Endothelial cell (in vitro differentiated cells): ENCODE measurements at regions not wholly inside any gene's neighbourhood (a gene's known extent, or its start where the extent isn't known, plus 50 kb on each side); places are given as distances from the start of the nearest gene placed in this dataset.

ENCODE experiments used
- DNase-seq: peaks from one replicate; pipeline ENCODE4 v3.0.0; 2021; ENCODE audit warnings: low spot score
- H3K27ac Mint-ChIP-seq: one replicate; pipeline ENCODE4 v1.8.0; 2021; ENCODE audit warnings: mixed read lengths, inconsistent platforms; ENCODE audit not compliant: unreplicated experiment
- H3K27me3 Mint-ChIP-seq: one replicate; pipeline ENCODE4 v1.8.0; 2021; ENCODE audit warnings: mild to moderate bottlenecking, moderate library complexity, mixed read lengths, inconsistent platforms; ENCODE audit not compliant: unreplicated experiment
- H3K36me3 Mint-ChIP-seq: one replicate; pipeline ENCODE4 v1.8.0; 2021; ENCODE audit warnings: mild to moderate bottlenecking, low read depth, mixed read lengths, inconsistent platforms; ENCODE audit not compliant: unreplicated experiment
- H3K4me1 Mint-ChIP-seq: one replicate; pipeline ENCODE4 v1.8.0; 2021; ENCODE audit warnings: mild to moderate bottlenecking, mixed read lengths, inconsistent platforms; ENCODE audit not compliant: unreplicated experiment
- H3K4me3 Mint-ChIP-seq: one replicate; pipeline ENCODE4 v1.8.0; 2021; ENCODE audit warnings: mild to moderate bottlenecking, mixed read lengths, inconsistent platforms; ENCODE audit not compliant: unreplicated experiment
- H3K9me3 Mint-ChIP-seq: one replicate; pipeline ENCODE4 v1.8.0; 2021; ENCODE audit warnings: mixed read lengths, inconsistent platforms; ENCODE audit not compliant: unreplicated experiment
- CTCF ChIP-seq: fragments of 200-600 bp; sonication (generic); IDR thresholded peaks from one replicate; pipeline ENCODE4 v1.5.0; 2021; ENCODE audit warnings: antibody characterized with exemption; ENCODE audit not compliant: unreplicated experiment

DNA sequence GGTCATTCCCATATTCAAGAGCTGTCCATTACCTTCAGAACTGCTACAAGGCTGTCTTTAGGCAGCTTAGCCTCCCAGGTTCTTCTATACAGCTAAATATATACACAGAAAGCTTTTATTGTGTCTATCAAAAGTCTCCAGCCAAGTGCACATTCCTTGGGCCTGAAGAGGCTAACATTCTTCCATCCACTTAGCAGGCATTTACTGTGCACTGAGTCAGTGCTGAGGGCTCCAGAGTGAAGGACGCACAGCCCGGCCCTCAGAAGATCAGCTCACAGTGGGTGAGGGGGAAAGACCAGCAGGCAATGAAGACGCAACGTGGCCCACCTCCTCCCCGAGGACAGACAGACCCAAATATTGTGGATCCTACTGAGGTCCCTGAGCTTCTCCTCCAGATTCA, 569.9 kb downstream of the CDH26 start:
- H3K27ac Mint-ChIP-seq = no peak overlapping the region
- peaks cover 4% of the 10 kb centered on the region for H3K27me3 Mint-ChIP-seq
- no peaks in the 10 kb centered on the region for H3K36me3 Mint-ChIP-seq

DNA sequence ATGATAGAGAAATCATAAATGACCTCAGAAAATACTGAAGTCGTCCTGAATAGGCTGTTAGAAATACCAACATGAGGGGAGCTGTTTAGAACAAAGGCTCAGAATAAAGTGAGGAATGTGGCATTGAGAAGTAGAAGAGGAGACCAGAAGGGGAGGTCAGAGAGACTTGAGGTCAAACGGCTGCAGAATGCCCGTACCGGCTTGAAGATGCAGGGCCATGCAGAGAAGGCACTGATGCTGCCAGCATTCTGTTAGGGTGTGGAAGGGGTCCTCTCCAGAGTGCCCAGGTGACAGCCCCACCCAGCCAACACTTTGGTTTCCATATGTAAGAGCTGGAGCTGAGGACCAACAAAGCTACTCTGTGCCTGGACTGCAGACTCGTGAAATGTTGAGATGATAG, 570.9 kb downstream of the CDH26 start:
- Mint-ChIP-seq H3K4me1 (peaks cover 3% of the 10 kb centered on the region), H3K9me3 (no peaks in the 10 kb centered on the region), H3K27me3 (peaks cover 3% of the 10 kb centered on the region), H3K4me3 (no peak overlapping the region), H3K36me3 (no peaks in the 10 kb centered on the region), H3K27ac (no peak overlapping the region)
- no peak for DNase-seq
- no peak for TF ChIP-seq CTCF

More for the DNA sequence above, 569.9 kb downstream of the CDH26 start:
- H3K4me1 Mint-ChIP-seq = peaks cover 3% of the 10 kb centered on the region
- no peak for DNase-seq
- H3K9me3 Mint-ChIP-seq = no peaks in the 10 kb centered on the region
- no peak for TF ChIP-seq CTCF
- H3K4me3 Mint-ChIP-seq = no peak overlapping the region

DNA sequence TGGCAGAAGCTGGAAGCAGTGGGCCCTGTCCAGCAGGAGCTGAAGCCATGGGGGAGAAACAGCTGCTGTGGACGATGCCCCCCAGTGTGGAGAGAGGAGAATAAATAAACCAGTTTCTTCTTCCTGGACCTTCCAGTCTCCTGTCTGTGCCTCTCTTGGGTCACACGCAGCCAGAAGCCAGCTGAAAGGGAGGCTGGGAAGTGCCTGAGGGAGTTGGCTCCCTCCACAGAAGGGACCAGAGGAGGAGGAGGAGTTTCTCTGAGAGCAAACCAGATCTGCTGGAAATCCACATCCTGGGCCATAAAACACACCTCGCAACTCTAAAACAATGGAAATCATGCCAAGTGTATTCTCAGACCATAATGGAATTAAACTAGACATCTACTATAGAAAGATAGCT, 577.0 kb downstream of the CDH26 start:
- peaks cover 1% of the 10 kb centered on the region for H3K27me3 Mint-ChIP-seq
- H3K27ac Mint-ChIP-seq = no peak overlapping the region
- H3K9me3 Mint-ChIP-seq = no peaks in the 10 kb centered on the region
- no peak overlapping the region for H3K4me3 Mint-ChIP-seq
- H3K36me3 Mint-ChIP-seq = no peaks in the 10 kb centered on the region
- no peak for TF ChIP-seq CTCF
- no peak for DNase-seq
- peaks cover 11% of the 10 kb centered on the region for H3K4me1 Mint-ChIP-seq

GRCh38 chr20:60540591-60540990, 582.4 kb downstream of the CDH26 start:
- no peaks in the 10 kb centered on the region for H3K9me3 Mint-ChIP-seq
- no peak for TF ChIP-seq CTCF
- DNase-seq = no peak
- no peak overlapping the region for H3K27ac Mint-ChIP-seq
- H3K27me3 Mint-ChIP-seq = no peaks in the 10 kb centered on the region
- no peak overlapping the region for H3K4me3 Mint-ChIP-seq
- H3K4me1 Mint-ChIP-seq = peaks cover 7% of the 10 kb centered on the region
- no peaks in the 10 kb centered on the region for H3K36me3 Mint-ChIP-seq

- no peak overlapping the region for H3K27ac Mint-ChIP-seq
- H3K4me3 Mint-ChIP-seq = no peak overlapping the region
- no peaks in the 10 kb centered on the region for H3K4me1 Mint-ChIP-seq
- no peaks in the 10 kb centered on the region for H3K27me3 Mint-ChIP-seq
- DNase-seq = no peak
- H3K36me3 Mint-ChIP-seq = no peaks in the 10 kb centered on the region
- no peak for TF ChIP-seq CTCF
- H3K9me3 Mint-ChIP-seq = peaks cover 5% of the 10 kb centered on the region
Observed at GRCh38 chr20:60541991-60542390, 583.8 kb downstream of the CDH26 start.
